Peyer's patch (tissue), 4 donors: ENCODE measurements at regions not wholly inside any gene's neighbourhood (a gene's known extent, or its start where the extent isn't known, plus 50 kb on each side); places are given as distances from the start of the nearest gene placed in this dataset.

Experiments used
- DNase-seq, 3 donors: peaks; one replicate each; pipeline ENCODE4 v3.0.0-alpha.2; 2017 to 2019
- H3K27ac ChIP-seq, 4 donors: fragments of 200-600 bp; sonication (generic); one replicate each; pipeline ENCODE4 v1.5.1; 2016 to 2019
- H3K27me3 ChIP-seq, 2 donors: fragments of 200-600 bp; sonication (generic); one replicate each; pipeline ENCODE4 v1.5.1; 2019
- H3K36me3 ChIP-seq, 3 donors: fragments of 200-600 bp; sonication (generic); one replicate each; pipeline ENCODE4 v1.5.1; 2016 to 2019
- H3K4me1 ChIP-seq, 4 donors: fragments of 200-600 bp; sonication (generic); one replicate each; pipeline ENCODE4 v1.5.1; 2016 to 2019
- H3K4me3 ChIP-seq, 4 donors: fragments of 200-600 bp; sonication (generic); 1 replicate in 3 of 4; 2 replicates in 1 of 4; pipeline ENCODE4 v1.5.1; 2016 to 2019; ENCODE audit warnings: mild to moderate bottlenecking in 1 of 4
- H3K9me3 ChIP-seq, 4 donors: fragments of 200-600 bp; sonication (generic); one replicate each; pipeline ENCODE4 v1.5.1; 2016 to 2019; ENCODE audit warnings: mild to moderate bottlenecking in 1 of 4
- POLR2A ChIP-seq, 2 donors: fragments of 450-650 bp; IDR thresholded peaks; one replicate each; pipeline ENCODE4 v1.5.1; 2017; ENCODE audit warnings: antibody characterized with exemption in 2 of 2, mild to moderate bottlenecking in 2 of 2, moderate library complexity in 2 of 2
- TF ChIP-seq, protein P1 (sequence below), 6 experiments: fragments of 450-650 bp in 4 of 6; fragments of 200-600 bp in 2 of 6; sonication (generic) in 1 of 6; IDR thresholded peaks; one replicate each; pipeline ENCODE4 v1.5.1; 2017 to 2019; ENCODE audit warnings: antibody characterized with exemption in 6 of 6, mild to moderate bottlenecking in 3 of 6, moderate library complexity in 1 of 6

DNA sequence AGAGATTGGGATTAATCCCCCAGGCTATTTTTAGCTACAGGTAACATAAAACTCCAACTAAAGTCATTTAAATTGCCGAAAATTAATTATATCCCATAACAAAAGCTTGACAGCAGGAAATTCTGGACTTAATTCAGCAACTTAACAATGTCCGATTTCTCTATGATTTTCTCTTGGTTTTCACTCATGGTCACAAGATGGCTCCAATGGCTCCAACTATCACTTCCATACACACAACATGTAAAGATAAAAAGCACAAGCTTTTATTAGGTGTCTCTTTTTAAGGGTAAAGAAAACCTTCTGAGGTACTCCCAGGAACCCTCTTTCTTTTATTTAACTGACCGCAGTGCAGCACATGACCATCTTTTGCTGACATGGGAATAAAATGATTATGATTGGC, 363.5 kb upstream of the PTBP2 start:
- H3K27me3 ChIP-seq: no peaks in the 10 kb centered on the region

DNA sequence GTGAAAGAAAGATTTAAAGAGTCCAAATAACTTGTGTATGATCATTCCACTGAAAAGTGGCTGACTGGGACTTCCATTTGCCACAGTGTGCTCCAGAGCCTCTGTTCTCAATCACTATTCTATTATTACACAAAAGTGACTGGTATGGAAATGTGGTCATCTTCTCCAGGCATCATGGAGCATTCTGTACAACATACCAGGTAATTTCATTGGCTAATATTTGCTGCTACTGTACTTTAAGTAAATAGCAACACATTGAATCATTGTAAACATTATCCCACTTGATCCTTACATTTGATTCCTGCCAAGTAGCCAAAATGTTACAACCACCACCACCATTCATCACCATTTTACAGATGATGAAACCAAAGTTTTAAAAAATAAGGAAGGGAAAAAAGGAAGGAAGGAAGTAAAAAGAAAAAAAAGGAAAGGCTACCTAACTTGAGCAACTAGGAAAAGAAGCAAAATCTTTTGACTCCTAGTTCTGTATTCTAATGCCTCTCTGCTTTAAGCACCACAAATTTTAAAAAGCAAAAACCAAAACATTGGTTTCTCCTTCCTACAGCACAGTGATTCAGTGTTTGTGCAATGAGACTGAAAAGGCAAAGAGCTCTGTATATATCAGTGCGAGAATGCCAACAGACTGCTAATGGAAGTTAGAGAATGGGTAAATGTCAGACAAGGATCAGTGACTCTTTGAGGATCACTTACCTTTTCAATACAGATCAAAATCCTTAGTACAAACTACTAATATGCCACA, 361.4 kb upstream of the PTBP2 start:
- no peaks in the 10 kb centered on the region for H3K36me3 ChIP-seq
- DNase-seq: no peak
- no peaks in the 10 kb centered on the region for H3K9me3 ChIP-seq
- no peak for TF ChIP-seq POLR2A (IDR thresholded peaks at IDR 0.05)
- TF ChIP-seq, protein P1, sequence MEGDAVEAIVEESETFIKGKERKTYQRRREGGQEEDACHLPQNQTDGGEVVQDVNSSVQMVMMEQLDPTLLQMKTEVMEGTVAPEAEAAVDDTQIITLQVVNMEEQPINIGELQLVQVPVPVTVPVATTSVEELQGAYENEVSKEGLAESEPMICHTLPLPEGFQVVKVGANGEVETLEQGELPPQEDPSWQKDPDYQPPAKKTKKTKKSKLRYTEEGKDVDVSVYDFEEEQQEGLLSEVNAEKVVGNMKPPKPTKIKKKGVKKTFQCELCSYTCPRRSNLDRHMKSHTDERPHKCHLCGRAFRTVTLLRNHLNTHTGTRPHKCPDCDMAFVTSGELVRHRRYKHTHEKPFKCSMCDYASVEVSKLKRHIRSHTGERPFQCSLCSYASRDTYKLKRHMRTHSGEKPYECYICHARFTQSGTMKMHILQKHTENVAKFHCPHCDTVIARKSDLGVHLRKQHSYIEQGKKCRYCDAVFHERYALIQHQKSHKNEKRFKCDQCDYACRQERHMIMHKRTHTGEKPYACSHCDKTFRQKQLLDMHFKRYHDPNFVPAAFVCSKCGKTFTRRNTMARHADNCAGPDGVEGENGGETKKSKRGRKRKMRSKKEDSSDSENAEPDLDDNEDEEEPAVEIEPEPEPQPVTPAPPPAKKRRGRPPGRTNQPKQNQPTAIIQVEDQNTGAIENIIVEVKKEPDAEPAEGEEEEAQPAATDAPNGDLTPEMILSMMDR (IDR thresholded peaks at IDR 0.05): no peak
- no peak overlapping the region for H3K27ac ChIP-seq
- H3K4me1 ChIP-seq: no peaks in the 10 kb centered on the region
- no peaks in the 10 kb centered on the region for H3K27me3 ChIP-seq
- H3K4me3 ChIP-seq: no peak overlapping the region

More for the DNA sequence above, 363.5 kb upstream of the PTBP2 start:
- Histone ChIP-seq H3K36me3 (no peaks in the 10 kb centered on the region), H3K4me3 (no peak overlapping the region), H3K27ac (no peak overlapping the region), H3K9me3 (no peaks in the 10 kb centered on the region), H3K4me1 (no peaks in the 10 kb centered on the region)
- DNase-seq: no peak
- TF ChIP-seq, protein P1 (IDR thresholded peaks at IDR 0.05): no peak
- no peak for TF ChIP-seq POLR2A (IDR thresholded peaks at IDR 0.05)

DNA sequence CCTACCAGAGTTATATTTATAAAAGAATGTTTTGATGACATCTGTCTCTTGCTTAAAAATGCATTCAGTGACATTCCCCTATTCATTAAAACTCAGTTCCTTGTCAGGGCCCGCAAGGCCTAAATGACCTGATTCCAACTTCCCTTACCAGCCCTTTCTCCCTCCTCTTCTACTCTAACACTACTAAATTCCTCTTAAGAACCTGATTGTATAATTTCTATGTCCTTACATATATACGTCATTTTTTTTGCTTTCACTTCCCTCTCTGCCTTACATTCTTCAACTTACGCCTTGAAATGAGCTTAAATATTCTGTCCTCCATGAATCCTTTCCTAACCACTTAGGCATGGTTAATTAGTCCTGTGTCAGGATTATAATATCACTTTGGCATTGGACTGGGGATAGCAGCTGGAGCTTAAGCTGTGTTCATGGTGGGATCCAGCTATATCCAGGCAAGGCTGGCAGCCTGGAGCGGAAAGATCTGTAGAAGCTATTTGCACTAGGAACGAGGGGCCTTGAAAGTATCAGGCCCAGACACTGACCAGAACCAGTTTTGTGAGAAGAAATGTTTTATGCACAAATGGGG, 360.2 kb upstream of the PTBP2 start:
- Histone ChIP-seq H3K36me3 (no peaks in the 10 kb centered on the region), H3K9me3 (no peaks in the 10 kb centered on the region), H3K4me3 (no peak overlapping the region), H3K27ac (no peak overlapping the region), H3K27me3 (no peaks in the 10 kb centered on the region), H3K4me1 (no peaks in the 10 kb centered on the region)
- DNase-seq: no peak
- no peak for TF ChIP-seq POLR2A (IDR thresholded peaks at IDR 0.05)
- TF ChIP-seq, protein P1 (IDR thresholded peaks at IDR 0.05): no peak

DNA sequence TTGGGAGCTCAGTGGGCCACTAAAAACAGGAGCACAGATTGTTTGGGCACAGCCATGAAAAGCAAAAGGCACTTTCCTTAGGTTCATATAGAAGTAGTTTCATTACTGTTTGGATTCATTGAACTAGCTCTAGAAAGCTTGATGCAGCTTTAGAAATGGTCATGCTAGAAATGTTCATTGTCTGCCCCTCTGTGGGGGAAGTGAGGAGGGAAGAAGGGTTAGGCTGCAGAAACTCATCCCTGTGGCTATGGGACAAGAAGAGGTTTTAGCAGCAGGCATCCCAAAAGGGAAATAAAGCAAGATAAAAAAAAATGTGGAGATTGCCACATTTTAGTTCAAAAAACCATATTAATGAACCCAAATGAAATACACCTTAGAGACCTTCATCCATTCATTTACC, 359.6 kb upstream of the PTBP2 start:
- no peak for DNase-seq
- TF ChIP-seq, protein P1 (IDR thresholded peaks at IDR 0.05): no peak
- no peak for TF ChIP-seq POLR2A (IDR thresholded peaks at IDR 0.05)
- no peaks in the 10 kb centered on the region for H3K27me3 ChIP-seq
- H3K27ac ChIP-seq: no peak overlapping the region
- no peaks in the 10 kb centered on the region for H3K4me1 ChIP-seq
- no peaks in the 10 kb centered on the region for H3K9me3 ChIP-seq
- no peak overlapping the region for H3K4me3 ChIP-seq
- H3K36me3 ChIP-seq: no peaks in the 10 kb centered on the region

DNA sequence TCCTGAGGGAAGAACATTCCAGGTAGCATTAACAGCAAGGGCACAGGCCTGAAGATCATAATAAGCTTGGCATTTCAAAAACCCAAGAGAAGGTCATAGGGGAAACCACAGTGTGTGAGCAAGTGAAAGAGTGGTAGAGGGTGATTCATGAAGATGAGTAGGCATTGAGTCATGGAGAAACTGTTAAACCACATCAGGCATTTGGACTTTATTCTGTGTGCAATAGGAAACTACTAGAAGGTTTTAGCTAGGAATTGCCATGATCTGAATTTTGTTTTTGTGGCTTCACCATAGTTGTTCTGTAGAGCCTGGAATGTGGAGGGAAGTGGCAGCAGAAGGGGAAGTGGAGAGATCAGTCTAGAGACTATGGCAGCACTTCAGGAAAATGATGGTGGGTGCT, 359.0 kb upstream of the PTBP2 start:
- no peaks in the 10 kb centered on the region for H3K4me1 ChIP-seq
- no peaks in the 10 kb centered on the region for H3K36me3 ChIP-seq
- TF ChIP-seq, protein P1 (IDR thresholded peaks at IDR 0.05): no peak
- no peak for TF ChIP-seq POLR2A (IDR thresholded peaks at IDR 0.05)
- no peak overlapping the region for H3K4me3 ChIP-seq
- H3K27ac ChIP-seq: no peak overlapping the region
- no peaks in the 10 kb centered on the region for H3K27me3 ChIP-seq
- no peak for DNase-seq
- no peaks in the 10 kb centered on the region for H3K9me3 ChIP-seq
